RWPE2 (cell line): ENCODE measurements at regions not wholly inside any gene's neighbourhood (a gene's known extent, or its start where the extent isn't known, plus 50 kb on each side); places are given as distances from the start of the nearest gene placed in this dataset.

ENCODE experiments used
- ATAC-seq: fragments of 200-7000 bp; cut with Tn5 transposase; 3 replicates; pipeline ENCODE4 v1.9.1; 2021; ENCODE audit warnings: low read depth
- DNase-seq: peaks from one replicate; pipeline ENCODE4 v3.0.0-alpha.2; 2020; ENCODE audit warnings: low spot score
- H3K27ac ChIP-seq: fragments of 450-650 bp; 2 replicates; pipeline ENCODE4 v1.5.1; 2017; ENCODE audit warnings: mild to moderate bottlenecking; ENCODE audit not compliant: poor library complexity, severe bottlenecking
- H3K27me3 ChIP-seq: fragments of 250-450 bp; sonication (Bioruptor Pico); 2 replicates; pipeline ENCODE4 v1.5.1; 2021; ENCODE audit warnings: mild to moderate bottlenecking, moderate library complexity; ENCODE audit not compliant: insufficient read depth, poor library complexity, severe bottlenecking
- H3K36me3 ChIP-seq: fragments of 250-450 bp; sonication (Bioruptor Pico); 2 replicates; pipeline ENCODE4 v1.5.1; 2020; ENCODE audit warnings: low read depth, mild to moderate bottlenecking, moderate library complexity
- H3K4me1 ChIP-seq: fragments of 250-450 bp; sonication (Bioruptor Pico); 2 replicates; pipeline ENCODE4 v1.5.1; 2021; ENCODE audit warnings: mild to moderate bottlenecking, moderate library complexity; ENCODE audit not compliant: insufficient read depth, poor library complexity, severe bottlenecking
- H3K4me3 ChIP-seq: fragments of 250-450 bp; sonication (Bioruptor Pico); 2 replicates; pipeline ENCODE4 v1.5.1; 2021; ENCODE audit warnings: mild to moderate bottlenecking, moderate library complexity; ENCODE audit not compliant: severe bottlenecking
- H3K9me3 ChIP-seq: fragments of 250-450 bp; sonication (Bioruptor Pico); 2 replicates; pipeline ENCODE4 v1.5.1; 2021; ENCODE audit warnings: mild to moderate bottlenecking, moderate library complexity; ENCODE audit not compliant: severe bottlenecking
- TF ChIP-seq, protein P1 (sequence below): fragments of 450-650 bp; IDR thresholded peaks from one replicate; pipeline ENCODE4 v1.5.1; 2017; ENCODE audit warnings: mild to moderate bottlenecking, moderate library complexity; ENCODE audit not compliant: poor library complexity, severe bottlenecking

GRCh38 chr7:81408728-81409127 is 361.1 kb downstream of the HGF start:
- Histone ChIP-seq H3K4me1 (peaks cover 8% of the 10 kb centered on the region), H3K9me3 (no peaks in the 10 kb centered on the region), H3K27ac (no peak overlapping the region), H3K27me3 (no peaks in the 10 kb centered on the region), H3K4me3 (no peak overlapping the region), H3K36me3 (no peaks in the 10 kb centered on the region)
- ATAC-seq, result no peak
- DNase-seq, result no peak
- TF ChIP-seq, protein P1, sequence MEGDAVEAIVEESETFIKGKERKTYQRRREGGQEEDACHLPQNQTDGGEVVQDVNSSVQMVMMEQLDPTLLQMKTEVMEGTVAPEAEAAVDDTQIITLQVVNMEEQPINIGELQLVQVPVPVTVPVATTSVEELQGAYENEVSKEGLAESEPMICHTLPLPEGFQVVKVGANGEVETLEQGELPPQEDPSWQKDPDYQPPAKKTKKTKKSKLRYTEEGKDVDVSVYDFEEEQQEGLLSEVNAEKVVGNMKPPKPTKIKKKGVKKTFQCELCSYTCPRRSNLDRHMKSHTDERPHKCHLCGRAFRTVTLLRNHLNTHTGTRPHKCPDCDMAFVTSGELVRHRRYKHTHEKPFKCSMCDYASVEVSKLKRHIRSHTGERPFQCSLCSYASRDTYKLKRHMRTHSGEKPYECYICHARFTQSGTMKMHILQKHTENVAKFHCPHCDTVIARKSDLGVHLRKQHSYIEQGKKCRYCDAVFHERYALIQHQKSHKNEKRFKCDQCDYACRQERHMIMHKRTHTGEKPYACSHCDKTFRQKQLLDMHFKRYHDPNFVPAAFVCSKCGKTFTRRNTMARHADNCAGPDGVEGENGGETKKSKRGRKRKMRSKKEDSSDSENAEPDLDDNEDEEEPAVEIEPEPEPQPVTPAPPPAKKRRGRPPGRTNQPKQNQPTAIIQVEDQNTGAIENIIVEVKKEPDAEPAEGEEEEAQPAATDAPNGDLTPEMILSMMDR, result no peak

DNA sequence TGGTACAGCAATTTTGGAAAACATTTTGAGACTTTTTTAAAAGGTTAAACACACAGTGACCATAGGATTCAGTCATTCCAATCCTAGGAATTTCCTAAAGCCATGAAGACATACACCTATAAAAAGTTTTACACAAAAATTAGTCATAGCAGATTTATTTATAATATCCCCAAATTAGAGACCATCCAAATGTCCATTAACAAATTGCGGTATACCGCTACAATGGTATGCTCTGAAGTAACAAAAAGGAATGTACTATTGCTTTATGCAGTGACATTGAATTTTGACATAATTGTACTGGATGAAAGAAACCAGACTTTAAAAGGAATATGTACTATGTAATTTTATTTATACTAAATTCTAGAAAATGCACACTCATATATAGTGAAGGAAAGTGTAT is 362.8 kb downstream of the HGF start:
- ATAC-seq (no peak), DNase-seq (no peak)
- no peaks in the 10 kb centered on the region for H3K9me3 ChIP-seq
- TF ChIP-seq, protein P1, result no peak
- H3K4me3 ChIP-seq, result no peak overlapping the region
- H3K4me1 ChIP-seq, result peaks cover 8% of the 10 kb centered on the region
- no peaks in the 10 kb centered on the region for H3K27me3 ChIP-seq
- no peaks in the 10 kb centered on the region for H3K36me3 ChIP-seq
- H3K27ac ChIP-seq, result no peak overlapping the region

DNA sequence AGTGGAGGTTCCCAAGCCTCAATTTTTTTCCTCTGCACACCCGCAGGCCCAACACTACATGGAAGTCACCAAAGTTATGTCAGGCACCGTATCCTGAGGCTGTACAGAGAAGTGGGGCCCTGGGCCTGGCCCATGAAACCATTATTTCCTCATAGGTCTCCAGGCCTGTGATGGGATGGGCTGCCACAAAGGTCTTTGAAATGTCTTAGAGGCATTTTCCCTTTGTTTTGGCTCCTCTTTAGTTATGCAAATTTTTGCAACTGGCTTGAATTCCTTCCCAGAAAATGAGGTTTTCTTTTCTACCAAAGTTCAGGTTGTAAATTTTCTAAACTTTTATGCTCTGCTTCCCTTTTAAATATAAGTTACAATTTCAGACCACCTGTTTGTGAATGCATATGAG is 365.2 kb downstream of the HGF start:
- H3K27me3 ChIP-seq, result no peaks in the 10 kb centered on the region
- H3K27ac ChIP-seq, result no peak overlapping the region
- no peaks in the 10 kb centered on the region for H3K4me1 ChIP-seq
- no peak for ATAC-seq
- H3K9me3 ChIP-seq, result no peaks in the 10 kb centered on the region
- H3K4me3 ChIP-seq, result no peak overlapping the region
- TF ChIP-seq, protein P1, result no peak
- no peaks in the 10 kb centered on the region for H3K36me3 ChIP-seq
- DNase-seq, result no peak

DNA sequence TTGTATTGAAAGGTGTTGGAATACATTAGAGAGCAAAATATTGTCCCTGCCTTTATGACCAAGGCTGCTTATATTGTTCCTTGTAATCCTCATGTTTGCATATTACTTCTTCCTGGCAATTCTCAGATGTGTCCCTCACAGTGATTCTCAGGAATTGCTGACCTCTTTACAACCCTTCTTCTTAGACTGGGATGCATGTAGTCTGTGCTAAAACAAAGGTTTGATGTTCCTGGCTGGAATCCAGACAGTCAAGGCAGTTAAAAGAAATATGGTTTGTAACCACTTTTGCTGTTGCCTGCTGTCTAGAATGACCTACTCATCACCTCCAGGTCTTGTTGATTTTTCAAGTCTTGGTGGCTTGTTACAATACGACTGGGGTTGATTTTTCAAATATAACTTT is 367.6 kb downstream of the HGF start:
- TF ChIP-seq, protein P1, result no peak

DNA sequence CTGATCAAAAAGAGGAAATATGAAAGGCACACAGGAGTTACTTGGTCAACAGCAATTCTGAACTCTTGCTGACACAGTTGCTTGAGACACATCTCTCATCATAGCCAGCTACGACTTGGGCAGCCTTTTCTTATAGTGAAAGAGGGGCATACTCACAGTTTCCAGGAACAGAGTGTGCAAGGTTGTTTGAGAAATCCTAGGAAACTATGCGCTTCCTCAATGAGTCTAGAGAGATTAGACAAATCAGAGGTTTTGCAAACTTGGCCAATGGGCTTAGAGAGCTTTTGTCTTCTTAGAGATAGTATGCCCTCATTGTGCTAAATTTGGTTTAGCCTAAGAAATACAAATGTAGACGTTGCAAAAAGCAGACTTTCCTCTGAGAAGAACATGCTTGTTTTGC is 370.4 kb downstream of the HGF start:
- H3K9me3 ChIP-seq, result no peaks in the 10 kb centered on the region
- no peak for ATAC-seq
- no peak overlapping the region for H3K27ac ChIP-seq
- DNase-seq, result no peak
- TF ChIP-seq, protein P1, result no peak
- no peaks in the 10 kb centered on the region for H3K36me3 ChIP-seq
- no peaks in the 10 kb centered on the region for H3K27me3 ChIP-seq
- no peak overlapping the region for H3K4me3 ChIP-seq
- H3K4me1 ChIP-seq, result no peaks in the 10 kb centered on the region

More for the DNA sequence above, 367.6 kb downstream of the HGF start:
- no peak overlapping the region for H3K27ac ChIP-seq
- no peaks in the 10 kb centered on the region for H3K36me3 ChIP-seq
- no peaks in the 10 kb centered on the region for H3K9me3 ChIP-seq
- no peak overlapping the region for H3K4me3 ChIP-seq
- ATAC-seq (no peak), DNase-seq (no peak)
- H3K4me1 ChIP-seq, result no peaks in the 10 kb centered on the region
- H3K27me3 ChIP-seq, result no peaks in the 10 kb centered on the region
